ENCODE measurements at regions not wholly inside any gene's neighbourhood (a gene's known extent, or its start where the extent isn't known, plus 50 kb on each side); places are given as distances from the start of the nearest gene placed in this dataset.

- H3K4me1 ChIP-seq: no peaks in the 10 kb centered on the region
- no peaks in the 10 kb centered on the region for H3K36me3 ChIP-seq
- intact Hi-C loops (cut with DNase I): no loop called here
- H3K27me3 ChIP-seq (ENCODE audit: low read depth): no peaks in the 10 kb centered on the region
- no peak overlapping the region for H3K4me3 ChIP-seq
- no peak for ATAC-seq
- DNase-seq: no peak
- H3K27ac ChIP-seq: no peak overlapping the region
- H3K9me3 ChIP-seq: no peaks in the 10 kb centered on the region
- TF ChIP-seq, protein P1, sequence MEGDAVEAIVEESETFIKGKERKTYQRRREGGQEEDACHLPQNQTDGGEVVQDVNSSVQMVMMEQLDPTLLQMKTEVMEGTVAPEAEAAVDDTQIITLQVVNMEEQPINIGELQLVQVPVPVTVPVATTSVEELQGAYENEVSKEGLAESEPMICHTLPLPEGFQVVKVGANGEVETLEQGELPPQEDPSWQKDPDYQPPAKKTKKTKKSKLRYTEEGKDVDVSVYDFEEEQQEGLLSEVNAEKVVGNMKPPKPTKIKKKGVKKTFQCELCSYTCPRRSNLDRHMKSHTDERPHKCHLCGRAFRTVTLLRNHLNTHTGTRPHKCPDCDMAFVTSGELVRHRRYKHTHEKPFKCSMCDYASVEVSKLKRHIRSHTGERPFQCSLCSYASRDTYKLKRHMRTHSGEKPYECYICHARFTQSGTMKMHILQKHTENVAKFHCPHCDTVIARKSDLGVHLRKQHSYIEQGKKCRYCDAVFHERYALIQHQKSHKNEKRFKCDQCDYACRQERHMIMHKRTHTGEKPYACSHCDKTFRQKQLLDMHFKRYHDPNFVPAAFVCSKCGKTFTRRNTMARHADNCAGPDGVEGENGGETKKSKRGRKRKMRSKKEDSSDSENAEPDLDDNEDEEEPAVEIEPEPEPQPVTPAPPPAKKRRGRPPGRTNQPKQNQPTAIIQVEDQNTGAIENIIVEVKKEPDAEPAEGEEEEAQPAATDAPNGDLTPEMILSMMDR (IDR thresholded peaks at IDR 0.05): no peak
Measured at GRCh38 chr12:58247633-58248032, 306.3 kb downstream of the ATP23 start.

GRCh38 chr12:58248599-58248998 is 307.2 kb downstream of the ATP23 start:
- ATAC-seq (no peak), DNase-seq (no peak)
- TF ChIP-seq, protein P1 (IDR thresholded peaks at IDR 0.05): no peak
- no peaks in the 10 kb centered on the region for H3K36me3 ChIP-seq
- no peaks in the 10 kb centered on the region for H3K4me1 ChIP-seq
- H3K9me3 ChIP-seq: no peaks in the 10 kb centered on the region
- H3K27ac ChIP-seq: no peak overlapping the region
- no peak overlapping the region for H3K4me3 ChIP-seq
- H3K27me3 ChIP-seq (ENCODE audit: low read depth): no peaks in the 10 kb centered on the region
- intact Hi-C loops (cut with DNase I): no loop called here

DNA sequence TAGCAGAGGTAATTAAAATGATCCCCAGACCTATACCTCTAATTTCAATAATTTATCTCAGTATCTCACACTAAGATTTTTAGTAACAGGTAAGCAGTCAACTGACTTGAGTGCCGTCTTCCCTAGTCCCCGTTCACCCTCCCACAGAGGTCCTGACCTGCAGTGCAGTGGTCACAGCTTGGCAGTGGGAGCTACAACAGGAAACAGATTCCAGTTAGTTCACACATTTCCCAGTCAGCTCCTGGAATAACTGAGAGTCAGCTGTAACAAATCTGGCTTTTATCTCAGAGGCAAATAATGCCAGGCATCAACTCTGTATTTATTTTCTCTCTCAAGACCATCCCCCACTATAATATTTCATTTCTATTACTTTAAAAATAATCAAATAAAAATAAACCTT is 308.2 kb downstream of the ATP23 start:
- no peaks in the 10 kb centered on the region for H3K4me1 ChIP-seq
- H3K36me3 ChIP-seq: no peaks in the 10 kb centered on the region
- no peak for DNase-seq
- intact Hi-C loops (cut with DNase I): no loop called here
- no peaks in the 10 kb centered on the region for H3K27me3 ChIP-seq (ENCODE audit: low read depth)
- TF ChIP-seq, protein P1 (IDR thresholded peaks at IDR 0.05): no peak
- H3K4me3 ChIP-seq: no peak overlapping the region
- no peaks in the 10 kb centered on the region for H3K9me3 ChIP-seq
- ATAC-seq: no peak
- H3K27ac ChIP-seq: no peak overlapping the region

- H3K4me1 ChIP-seq: no peaks in the 10 kb centered on the region
- TF ChIP-seq, protein P1 (IDR thresholded peaks at IDR 0.05): no peak
- no peak overlapping the region for H3K27ac ChIP-seq
- H3K36me3 ChIP-seq: no peaks in the 10 kb centered on the region
- no peaks in the 10 kb centered on the region for H3K9me3 ChIP-seq
- intact Hi-C loops (cut with DNase I): no loop called here
- no peak overlapping the region for H3K4me3 ChIP-seq
- DNase-seq: no peak
- ATAC-seq: no peak
- H3K27me3 ChIP-seq (ENCODE audit: low read depth): no peaks in the 10 kb centered on the region
Measured at GRCh38 chr12:58250077-58250476, 308.7 kb downstream of the ATP23 start.

GRCh38 chr12:58252914-58253313 is 311.5 kb downstream of the ATP23 start:
- Histone ChIP-seq H3K36me3 (no peaks in the 10 kb centered on the region), H3K9me3 (no peaks in the 10 kb centered on the region)
- TF ChIP-seq, protein P1 (IDR thresholded peaks at IDR 0.05): no peak

DNA sequence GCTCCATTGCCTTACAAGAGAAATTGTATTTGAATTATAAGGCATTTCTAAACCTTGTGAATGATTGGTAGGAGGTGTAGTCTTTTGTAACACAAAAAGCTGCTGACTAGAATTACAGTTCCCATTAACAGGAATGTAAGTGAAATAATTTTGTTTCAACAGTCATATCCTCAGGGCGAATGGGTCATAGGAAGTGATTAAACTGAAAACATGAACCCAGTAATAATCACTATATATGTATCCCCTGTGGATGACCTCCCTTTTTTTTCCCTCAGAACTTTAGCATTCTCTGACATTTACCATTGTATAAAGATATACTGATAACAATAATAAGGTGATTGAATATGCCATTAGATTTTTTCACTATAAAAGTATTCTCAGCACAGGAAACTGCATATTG is 312.3 kb downstream of the ATP23 start:
- no peaks in the 10 kb centered on the region for H3K9me3 ChIP-seq

More at GRCh38 chr12:58252914-58253313, 311.5 kb downstream of the ATP23 start:
- Histone ChIP-seq H3K4me1 (no peaks in the 10 kb centered on the region), H3K27ac (no peak overlapping the region), H3K4me3 (no peak overlapping the region), H3K27me3 (ENCODE audit: low read depth) (no peaks in the 10 kb centered on the region)
- no peak for DNase-seq
- intact Hi-C loops (cut with DNase I): no loop called here
- no peak for ATAC-seq

More for the DNA sequence above, 312.3 kb downstream of the ATP23 start:
- no peaks in the 10 kb centered on the region for H3K36me3 ChIP-seq
- no peaks in the 10 kb centered on the region for H3K27me3 ChIP-seq (ENCODE audit: low read depth)
- H3K4me3 ChIP-seq: no peak overlapping the region
- intact Hi-C loops (cut with DNase I): no loop called here
- TF ChIP-seq, protein P1 (IDR thresholded peaks at IDR 0.05): no peak
- no peaks in the 10 kb centered on the region for H3K4me1 ChIP-seq
- no peak for ATAC-seq
- H3K27ac ChIP-seq: no peak overlapping the region
- DNase-seq: no peak
